ENCODE measurements at regions not wholly inside any gene's neighbourhood (a gene's known extent, or its start where the extent isn't known, plus 50 kb on each side); places are given as distances from the start of the nearest gene placed in this dataset.

DNA sequence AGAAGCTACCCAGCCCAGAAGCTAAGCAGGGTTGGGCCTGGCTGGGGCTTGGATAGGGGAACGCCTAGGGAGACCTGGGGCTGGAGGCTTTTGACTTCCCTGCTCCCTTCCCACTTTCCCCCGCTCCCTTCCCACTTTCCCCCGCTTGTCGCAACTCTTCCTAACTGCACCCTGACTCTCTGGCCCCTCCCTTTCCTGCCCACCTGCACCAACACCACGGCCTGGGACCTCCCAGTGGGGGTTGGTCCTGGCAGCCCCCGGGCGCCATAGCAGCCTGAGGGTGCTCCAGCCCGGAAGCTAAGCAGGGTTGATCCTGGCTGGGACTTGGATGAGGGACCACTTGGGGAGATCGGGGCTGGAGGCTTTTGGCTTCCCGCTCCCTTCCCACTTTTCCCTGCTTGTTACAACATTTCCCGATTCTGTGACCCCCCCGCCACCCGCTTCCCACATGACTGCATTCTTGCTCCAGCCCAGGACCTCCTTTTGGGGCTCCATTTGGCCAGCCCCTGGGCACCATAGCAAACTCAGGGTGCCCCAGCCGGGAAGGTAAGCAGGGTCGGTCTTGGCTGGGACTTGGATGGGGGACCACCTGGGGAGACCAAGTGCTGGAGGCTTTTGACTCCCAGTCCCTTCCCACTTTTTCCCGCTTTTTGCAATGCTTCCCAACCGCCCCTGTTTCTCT, 2287.0 kb downstream of the TP53TG3F start:
- Histone ChIP-seq H3K36me3 (ENCODE audit: insufficient read depth, insufficient read length, low read length) (no peaks in the 10 kb centered on the region), H3K9ac (ENCODE audit: insufficient read length, low read depth) (no peak overlapping the region), H3K4me3 (ENCODE audit: insufficient read length, low read depth) (no peak overlapping the region), H3K27me3 (ENCODE audit: insufficient read depth, insufficient read length) (no peaks in the 10 kb centered on the region), H3K4me1 (ENCODE audit: insufficient read depth, insufficient read length) (no peaks in the 10 kb centered on the region), H3K9me3 (ENCODE audit: insufficient read depth, low read length) (peaks cover 25% of the 10 kb centered on the region)
- DNase-seq (ENCODE audit: low read depth, low spot score), result no peak
- no peak for TF ChIP-seq YY1 (IDR thresholded peaks at IDR 0.05; ENCODE audit: insufficient read depth, insufficient read length)
- TF ChIP-seq SUZ12 (IDR thresholded peaks at IDR 0.05; ENCODE audit: extremely low read depth, insufficient read depth, insufficient read length), result no peak
- no peak for TF ChIP-seq ZNF274 (IDR thresholded peaks at IDR 0.05; ENCODE audit: low read depth, low read length)

- Histone ChIP-seq H3K4me1 (ENCODE audit: insufficient read depth, insufficient read length) (peaks cover 3% of the 10 kb centered on the region), H3K9ac (ENCODE audit: insufficient read length, low read depth) (no peak overlapping the region), H3K9me3 (ENCODE audit: insufficient read depth, low read length) (peaks cover 25% of the 10 kb centered on the region), H3K36me3 (ENCODE audit: insufficient read depth, insufficient read length, low read length) (no peaks in the 10 kb centered on the region), H3K4me3 (ENCODE audit: insufficient read length, low read depth) (no peak overlapping the region), H3K27me3 (ENCODE audit: insufficient read depth, insufficient read length) (no peaks in the 10 kb centered on the region)
- no peak for DNase-seq (ENCODE audit: low read depth, low spot score)
- no peak for TF ChIP-seq ZNF274 (IDR thresholded peaks at IDR 0.05; ENCODE audit: low read depth, low read length)
- no peak for TF ChIP-seq YY1 (IDR thresholded peaks at IDR 0.05; ENCODE audit: insufficient read depth, insufficient read length)
- TF ChIP-seq SUZ12 (IDR thresholded peaks at IDR 0.05; ENCODE audit: extremely low read depth, insufficient read depth, insufficient read length), result no peak
Observed at GRCh38 chr16:35746963-35747657, 2287.7 kb downstream of the TP53TG3F start.

GRCh38 chr16:35747658-35748455, 2288.4 kb downstream of the TP53TG3F start:
- no peak for TF ChIP-seq ZNF274 (IDR thresholded peaks at IDR 0.05; ENCODE audit: low read depth, low read length)
- no peak for TF ChIP-seq SUZ12 (IDR thresholded peaks at IDR 0.05; ENCODE audit: extremely low read depth, insufficient read depth, insufficient read length)
- no peak for TF ChIP-seq YY1 (IDR thresholded peaks at IDR 0.05; ENCODE audit: insufficient read depth, insufficient read length)
- DNase-seq (ENCODE audit: low read depth, low spot score), result no peak
- Histone ChIP-seq H3K27me3 (ENCODE audit: insufficient read depth, insufficient read length) (no peaks in the 10 kb centered on the region), H3K4me1 (ENCODE audit: insufficient read depth, insufficient read length) (peaks cover 4% of the 10 kb centered on the region), H3K9ac (ENCODE audit: insufficient read length, low read depth) (no peak overlapping the region), H3K36me3 (ENCODE audit: insufficient read depth, insufficient read length, low read length) (no peaks in the 10 kb centered on the region), H3K4me3 (ENCODE audit: insufficient read length, low read depth) (no peak overlapping the region), H3K9me3 (ENCODE audit: insufficient read depth, low read length) (peaks cover 19% of the 10 kb centered on the region)

- DNase-seq (ENCODE audit: low read depth, low spot score), result no peak
- no peaks in the 10 kb centered on the region for H3K36me3 ChIP-seq (ENCODE audit: insufficient read depth, insufficient read length, low read length)
- peaks cover 4% of the 10 kb centered on the region for H3K4me1 ChIP-seq (ENCODE audit: insufficient read depth, insufficient read length)
- H3K27me3 ChIP-seq (ENCODE audit: insufficient read depth, insufficient read length), result no peaks in the 10 kb centered on the region
- H3K4me3 ChIP-seq (ENCODE audit: insufficient read length, low read depth), result no peak overlapping the region
- no peak overlapping the region for H3K9ac ChIP-seq (ENCODE audit: insufficient read length, low read depth)
- TF ChIP-seq YY1 (IDR thresholded peaks at IDR 0.05; ENCODE audit: insufficient read depth, insufficient read length) (no peak), SUZ12 (IDR thresholded peaks at IDR 0.05; ENCODE audit: extremely low read depth, insufficient read depth, insufficient read length) (no peak), ZNF274 (IDR thresholded peaks at IDR 0.05; ENCODE audit: low read depth, low read length) (no peak)
- H3K9me3 ChIP-seq (ENCODE audit: insufficient read depth, low read length), result peaks cover 10% of the 10 kb centered on the region; the same call in 1 of the 2 replicates
Observed at GRCh38 chr16:35748621-35749252, 2289.3 kb downstream of the TP53TG3F start.

GRCh38 chr16:35749253-35750141, 2290.1 kb downstream of the TP53TG3F start:
- DNase-seq (ENCODE audit: low read depth, low spot score), result no peak
- no peak overlapping the region for H3K9ac ChIP-seq (ENCODE audit: insufficient read length, low read depth)
- TF ChIP-seq SUZ12 (IDR thresholded peaks at IDR 0.05; ENCODE audit: extremely low read depth, insufficient read depth, insufficient read length), result no peak
- TF ChIP-seq ZNF274 (IDR thresholded peaks at IDR 0.05; ENCODE audit: low read depth, low read length), result no peak
- TF ChIP-seq YY1 (IDR thresholded peaks at IDR 0.05; ENCODE audit: insufficient read depth, insufficient read length), result no peak
- no peaks in the 10 kb centered on the region for H3K36me3 ChIP-seq (ENCODE audit: insufficient read depth, insufficient read length, low read length)
- no peak overlapping the region for H3K4me3 ChIP-seq (ENCODE audit: insufficient read length, low read depth)
- no peaks in the 10 kb centered on the region for H3K27me3 ChIP-seq (ENCODE audit: insufficient read depth, insufficient read length)
- peaks cover 4% of the 10 kb centered on the region for H3K4me1 ChIP-seq (ENCODE audit: insufficient read depth, insufficient read length)
- 0 out of 2 replicates have a peak, but pooled peaks cover 6% of the 10 kb centered on the region for H3K9me3 ChIP-seq (ENCODE audit: insufficient read depth, low read length)

GRCh38 chr16:35750157-35750689, 2290.8 kb downstream of the TP53TG3F start:
- peaks cover 4% of the 10 kb centered on the region for H3K4me1 ChIP-seq (ENCODE audit: insufficient read depth, insufficient read length)
- DNase-seq (ENCODE audit: low read depth, low spot score), result no peak
- no peaks in the 10 kb centered on the region for H3K36me3 ChIP-seq (ENCODE audit: insufficient read depth, insufficient read length, low read length)
- H3K4me3 ChIP-seq (ENCODE audit: insufficient read length, low read depth), result no peak overlapping the region
- no peaks in the 10 kb centered on the region for H3K27me3 ChIP-seq (ENCODE audit: insufficient read depth, insufficient read length)
- H3K9ac ChIP-seq (ENCODE audit: insufficient read length, low read depth), result no peak overlapping the region
- H3K9me3 ChIP-seq (ENCODE audit: insufficient read depth, low read length), result 0 out of 2 replicates have a peak, but pooled peaks cover 4% of the 10 kb centered on the region
- no peak for TF ChIP-seq SUZ12 (IDR thresholded peaks at IDR 0.05; ENCODE audit: extremely low read depth, insufficient read depth, insufficient read length)
- TF ChIP-seq ZNF274 (IDR thresholded peaks at IDR 0.05; ENCODE audit: low read depth, low read length), result no peak
- no peak for TF ChIP-seq YY1 (IDR thresholded peaks at IDR 0.05; ENCODE audit: insufficient read depth, insufficient read length)

All from NT2/D1 (cell line).